GM12874 (cell line): ENCODE measurements at regions not wholly inside any gene's neighbourhood (a gene's known extent, or its start where the extent isn't known, plus 50 kb on each side); places are given as distances from the start of the nearest gene placed in this dataset.

Source experiments
- CTCF ChIP-seq: IDR thresholded peaks from 2 replicates; pipeline ENCODE4 v1.5.1; 2011; ENCODE audit warnings: low read depth, mild to moderate bottlenecking, control low read depth, low read length, moderate library complexity; ENCODE audit not compliant: insufficient read depth

DNA sequence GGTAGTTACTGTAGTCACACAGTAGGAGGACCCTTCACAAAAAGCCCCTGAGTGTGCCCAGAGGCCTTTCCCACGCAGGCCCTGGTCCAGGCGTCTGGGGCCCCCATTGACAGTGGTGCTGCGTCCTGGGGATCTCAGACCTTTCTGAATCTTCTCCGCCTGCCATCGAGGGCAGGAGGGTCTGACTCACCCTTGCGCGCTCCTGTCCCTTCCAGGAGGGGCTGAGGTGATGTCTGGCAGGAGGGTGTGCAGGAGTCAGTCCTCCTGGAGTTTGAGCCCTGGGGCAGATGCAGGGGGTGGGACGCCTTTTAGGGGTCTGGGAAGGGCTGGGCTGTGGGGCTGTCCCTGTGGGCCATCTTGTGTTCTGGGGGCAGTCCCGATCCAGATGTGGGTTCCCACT lies 386.8 kb downstream of the TMEM121 start:
- TF ChIP-seq CTCF = no peak

- TF ChIP-seq CTCF = no peak
Observed at GRCh38 chr14:105913861-105914260, 387.5 kb downstream of the TMEM121 start.

DNA sequence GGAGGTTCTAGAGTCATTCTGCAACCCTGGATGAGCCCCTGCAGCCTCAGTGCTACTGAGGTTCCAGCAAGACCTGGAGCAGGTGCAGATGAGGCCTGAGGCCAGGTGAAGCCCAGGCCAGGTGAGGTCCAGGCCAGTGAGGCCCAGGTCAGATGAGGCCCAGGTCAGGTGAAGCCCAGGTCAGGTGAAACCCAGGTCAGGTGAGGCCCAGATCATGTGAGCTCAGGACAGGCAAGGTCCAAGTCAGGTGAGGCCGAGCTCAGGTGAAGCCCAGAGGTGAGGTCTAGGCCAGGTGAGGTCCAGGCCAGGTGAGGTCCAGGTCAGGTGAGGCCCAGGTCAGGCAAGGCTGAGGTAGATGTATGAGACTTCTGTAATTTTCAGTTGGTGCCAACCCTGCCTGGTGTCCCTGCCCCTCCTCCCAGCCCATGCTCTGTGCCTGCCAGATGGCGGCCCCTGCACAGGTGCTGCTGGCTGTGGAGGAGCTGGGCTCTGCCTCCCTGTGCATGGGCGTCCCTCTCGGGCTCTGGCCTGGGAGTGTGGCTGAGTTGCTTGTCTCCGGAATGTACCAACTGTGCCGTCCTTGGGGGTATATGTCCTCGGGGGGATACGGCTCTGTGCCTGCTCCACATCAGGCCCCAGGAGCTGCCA lies 388.5 kb downstream of the TMEM121 start:
- no peak for TF ChIP-seq CTCF

- TF ChIP-seq CTCF = no peak
Observed at GRCh38 chr14:105917933-105918436, 391.6 kb downstream of the TMEM121 start.

GRCh38 chr14:105918496-105919262 lies 392.3 kb downstream of the TMEM121 start:
- TF ChIP-seq CTCF = no peak

- no peak for TF ChIP-seq CTCF
Observed at GRCh38 chr14:105919458-105920150, 393.2 kb downstream of the TMEM121 start.

- TF ChIP-seq CTCF = no peak
Observed at GRCh38 chr14:105924951-105925591, 398.7 kb downstream of the TMEM121 start.
